GM12878 (cell line): ENCODE measurements at regions not wholly inside any gene's neighbourhood (a gene's known extent, or its start where the extent isn't known, plus 50 kb on each side); places are given as distances from the start of the nearest gene placed in this dataset.
"Not testable (repeated sequence)": the region's sequence is repeated elsewhere in the genome, so short reads cannot be mapped to it uniquely, and the experiment has no call there.

ENCODE experiments used
- ATAC-seq: fragments of 200-7000 bp; cut with Tn5 transposase; 3 replicates; pipeline ENCODE4 v1.9.1; 2020; ENCODE audit warnings: mild to moderate bottlenecking, moderate library complexity
- BruUV-seq: library from RNA; stranded (reverse); fragments of 400-500 nt; replicated peaks from 2 replicates; lab custom pipeline; 2021; lab: Mats Ljungman, UMichigan
- CTCF ChIA-PET: fragments of 300-600 bp; sonication (Branson Sonifier 250); formaldehyde crosslinking; extraction: SDS; loops from one replicate; lab custom pipeline; 2021; ENCODE audit warnings: inconsistent platforms; lab: Yijun Ruan, JAX
- POLR2A ChIA-PET: fragments of 350-600 bp; formaldehyde crosslinking; extraction: SDS; loops from one replicate; lab custom pipeline; 2021; ENCODE audit warnings: inconsistent platforms; lab: Charles Lee
- RAD21 ChIA-PET: fragments of 300-600 bp; sonication (Branson Sonifier 250); formaldehyde crosslinking; loops from one replicate; lab custom pipeline; 2023; ENCODE audit warnings: antibody characterized with exemption; ENCODE audit not compliant: unreplicated experiment; lab: Charles Lee
- SMC1A ChIA-PET: fragments of 300-600 bp; sonication (Branson Sonifier 250); formaldehyde crosslinking; loops from one replicate; lab custom pipeline; 2023; ENCODE audit not compliant: unreplicated experiment, uncharacterized antibody; lab: Charles Lee
- DNase-seq: peaks from one replicate; pipeline ENCODE4 v3.0.0-alpha.2; 2011; ENCODE audit warnings: low read depth, low spot score
- FAIRE-seq: peaks from 3 replicates; lab custom pipeline; 2011; peaks lifted over from hg19 to GRCh38; lab: Jason Lieb, UNC
- H2AFZ ChIP-seq: 2 replicates; pipeline ENCODE4 v1.6.0; 2011; ENCODE audit warnings: low read depth, low read length, control low read depth; ENCODE audit not compliant: control insufficient read depth
- H3K27ac ChIP-seq: 2 replicates; pipeline ENCODE4 v1.5.1; 2011; ENCODE audit warnings: control low read depth; ENCODE audit not compliant: control insufficient read depth, insufficient read depth
- H3K27me3 ChIP-seq, 2 experiments: replicated peaks in 1 of 2; 2 replicates each; pipeline versions ENCODE4 v1.6.0 to v1.6.1; 2011; ENCODE audit warnings: low read length in 1 of 2; ENCODE audit not compliant: control insufficient read depth in 2 of 2, insufficient read depth in 2 of 2
- H3K36me3 ChIP-seq, 2 experiments: 2 replicates each; pipeline ENCODE4 v1.5.1; 2011; ENCODE audit warnings: low read length in 1 of 2; ENCODE audit not compliant: control insufficient read depth in 2 of 2, insufficient read depth in 2 of 2
- H3K4me1 ChIP-seq: 2 replicates; pipeline ENCODE4 v1.6.1; 2011; ENCODE audit warnings: mild to moderate bottlenecking, low read length, moderate library complexity, mixed read lengths; ENCODE audit not compliant: control insufficient read depth, insufficient read depth
- H3K4me2 ChIP-seq: 2 replicates; pipeline ENCODE4 v1.6.0; 2011; ENCODE audit warnings: control low read depth; ENCODE audit not compliant: control insufficient read depth, insufficient read depth
- H3K4me3 ChIP-seq: fragments of 200-600 bp; sonication (generic); 2 replicates; pipeline ENCODE4 v1.5.1; 2016
- H3K79me2 ChIP-seq: 2 replicates; pipeline ENCODE4 v1.6.0; 2011; ENCODE audit warnings: low read length; ENCODE audit not compliant: control insufficient read depth, insufficient read depth
- H3K9ac ChIP-seq: 2 replicates; pipeline ENCODE4 v1.8.0; 2011; ENCODE audit warnings: low read length, control low read depth, mixed read lengths; ENCODE audit not compliant: control insufficient read depth, insufficient read depth
- H3K9me3 ChIP-seq: replicated peaks from 3 replicates; pipeline ENCODE4 v1.5.1; 2011; ENCODE audit warnings: mild to moderate bottlenecking, low read length; ENCODE audit not compliant: control insufficient read depth, insufficient read depth
- H4K20me1 ChIP-seq: 2 replicates; pipeline ENCODE4 v1.6.0; 2011; ENCODE audit not compliant: control insufficient read depth, insufficient read depth
- FOXK2 ChIP-seq: fragments of 450-650 bp; IDR thresholded peaks from 2 replicates; pipeline ENCODE4 v1.6.1; 2017; ENCODE audit warnings: mild to moderate bottlenecking, moderate library complexity
- HDGF ChIP-seq: fragments of 450-650 bp; IDR thresholded peaks from 2 replicates; pipeline ENCODE4 v1.6.1; 2016; ENCODE audit warnings: antibody characterized with exemption
- IRF4 ChIP-seq: IDR thresholded peaks from 2 replicates; pipeline ENCODE4 v1.6.1; 2011; ENCODE audit warnings: low read depth, low read length
- SMAD1 ChIP-seq: fragments of 450-650 bp; IDR thresholded peaks from 2 replicates; pipeline ENCODE4 v1.6.1; 2018; ENCODE audit warnings: mild to moderate bottlenecking, low read depth; ENCODE audit not compliant: partially characterized antibody
- TCF3 ChIP-seq: IDR thresholded peaks from 2 replicates; pipeline ENCODE4 v1.6.1; 2012; ENCODE audit warnings: low read depth, mild to moderate bottlenecking, low read length, borderline replicate concordance; ENCODE audit not compliant: insufficient read depth
- WGBS: methylation state at CpG from one replicate; pipeline ENCODE4 v1.1.6; 2016; ENCODE audit warnings: low lambda C conversion rate; ENCODE audit not compliant: insufficient replicate concordance, insufficient coverage; ENCODE audit errors: missing lambda C conversion rate; 5-methylcytosine and 5-hydroxymethylcytosine counted together
- in situ Hi-C: fragments of 300-500 bp; cut with MboI; formaldehyde crosslinking; loops from 9 replicates; pipeline ENCODE4 v1.14.3; 2018; ENCODE audit warnings: mixed read lengths
- intact Hi-C: fragments of 100-400 bp; cut with micrococcal nuclease; formaldehyde crosslinking; loops from one replicate; pipeline ENCODE4 v1.14.2; 2022; ENCODE audit not compliant: unreplicated experiment
- TF ChIP-seq, protein P1 (sequence below): IDR thresholded peaks from 2 replicates; pipeline ENCODE4 v1.6.1; 2011; ENCODE audit warnings: low read depth, mild to moderate bottlenecking, low read length, moderate library complexity, borderline replicate concordance; ENCODE audit errors: extremely low read depth
- TF ChIP-seq, protein P2 (sequence below): fragments of 450-650 bp; IDR thresholded peaks from 2 replicates; pipeline ENCODE4 v1.6.1; 2017; ENCODE audit warnings: mild to moderate bottlenecking, moderate library complexity
- TF ChIP-seq, protein P3 (sequence below): fragments of 450-650 bp; IDR thresholded peaks from 2 replicates; pipeline ENCODE4 v1.6.1; 2017; ENCODE audit warnings: mild to moderate bottlenecking, moderate library complexity

GRCh38 chr6:101090281-101090680 lies 209.2 kb upstream of the ASCC3 start (continued):
- TF ChIP-seq, protein P1, sequence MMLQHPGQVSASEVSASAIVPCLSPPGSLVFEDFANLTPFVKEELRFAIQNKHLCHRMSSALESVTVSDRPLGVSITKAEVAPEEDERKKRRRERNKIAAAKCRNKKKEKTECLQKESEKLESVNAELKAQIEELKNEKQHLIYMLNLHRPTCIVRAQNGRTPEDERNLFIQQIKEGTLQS, result no peak
- no peak for TF ChIP-seq FOXK2
- TF ChIP-seq TCF3, result no peak
- no peak for TF ChIP-seq IRF4
- TF ChIP-seq SMAD1, result no peak

DNA sequence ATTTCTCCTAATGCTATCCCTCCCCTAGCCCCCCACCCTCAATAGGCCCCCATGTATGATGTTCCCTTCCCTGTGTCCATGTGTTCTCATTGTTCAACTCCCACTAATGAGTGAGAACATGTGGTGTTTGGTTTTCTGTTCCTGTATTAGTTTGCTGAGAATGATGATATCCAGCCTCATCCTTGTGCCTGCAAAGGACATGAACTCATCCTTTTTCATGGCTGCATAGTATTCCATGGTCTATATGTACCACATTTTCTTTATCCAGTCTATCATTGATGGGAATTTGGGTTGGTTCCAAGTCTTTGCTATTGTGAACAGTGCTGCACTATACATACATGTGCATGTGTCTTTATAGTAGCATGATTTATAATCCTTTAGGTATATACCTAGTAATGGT lies 217.5 kb upstream of the ASCC3 start:
- H3K27me3 ChIP-seq, H3K27ac ChIP-seq, SMC1A ChIA-PET, H3K36me3 ChIP-seq, RAD21 ChIA-PET, FAIRE-seq, H4K20me1 ChIP-seq, DNase-seq, BruUV-seq, CTCF ChIA-PET, ATAC-seq, intact Hi-C loops, H3K4me2 ChIP-seq, POLR2A ChIA-PET, H3K79me2 ChIP-seq, H3K4me3 ChIP-seq, H2AFZ ChIP-seq, H3K4me1 ChIP-seq, H3K9ac ChIP-seq, in situ Hi-C loops, H3K9me3 ChIP-seq: not testable (repeated sequence)

DNA sequence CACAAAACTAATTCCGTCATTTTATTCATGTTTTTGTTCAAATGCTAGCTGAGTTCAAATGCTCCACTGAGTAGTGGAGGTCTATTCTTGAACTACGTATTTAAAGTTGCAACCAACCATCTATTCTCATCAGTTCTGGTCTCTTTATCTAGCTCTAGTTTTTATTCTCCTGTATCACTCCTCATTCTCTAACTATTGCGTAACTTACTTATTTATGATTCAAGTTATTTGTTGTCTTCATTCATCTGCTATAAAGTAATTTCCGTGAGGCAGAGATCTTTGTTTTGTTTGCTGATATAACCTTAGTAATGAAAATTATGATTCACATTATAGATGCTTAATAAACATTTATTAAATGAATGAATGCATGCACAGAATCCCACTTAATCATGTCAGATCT lies 221.6 kb upstream of the ASCC3 start:
- Histone ChIP-seq H3K4me3 (no peak overlapping the region), H3K4me1 (no peaks in the 10 kb centered on the region), H3K9me3 (no peaks in the 10 kb centered on the region), H3K27ac (no peak overlapping the region), H3K36me3 (no peaks in the 10 kb centered on the region), H3K9ac (no peak overlapping the region), H3K79me2 (no peaks in the 10 kb centered on the region), H3K4me2 (no peak overlapping the region), H2AFZ (no peak overlapping the region), H3K27me3 (no peaks in the 10 kb centered on the region), H4K20me1 (no peaks in the 10 kb centered on the region)
- DNase-seq, result no peak
- ChIA-PET POLR2A (no interaction called here), SMC1A (interaction anchor here (1.3 kb wide), 1 partner anchor 17 kb away, joined by 3 read pairs; no protein-coding TSS in a partner anchor), RAD21 (no interaction called here), CTCF (interaction anchor here (0.8 kb wide), 2 partner anchors 9 to 11 kb away, joined by 3 read pairs; no protein-coding TSS in a partner anchor)
- TF ChIP-seq, protein P2, sequence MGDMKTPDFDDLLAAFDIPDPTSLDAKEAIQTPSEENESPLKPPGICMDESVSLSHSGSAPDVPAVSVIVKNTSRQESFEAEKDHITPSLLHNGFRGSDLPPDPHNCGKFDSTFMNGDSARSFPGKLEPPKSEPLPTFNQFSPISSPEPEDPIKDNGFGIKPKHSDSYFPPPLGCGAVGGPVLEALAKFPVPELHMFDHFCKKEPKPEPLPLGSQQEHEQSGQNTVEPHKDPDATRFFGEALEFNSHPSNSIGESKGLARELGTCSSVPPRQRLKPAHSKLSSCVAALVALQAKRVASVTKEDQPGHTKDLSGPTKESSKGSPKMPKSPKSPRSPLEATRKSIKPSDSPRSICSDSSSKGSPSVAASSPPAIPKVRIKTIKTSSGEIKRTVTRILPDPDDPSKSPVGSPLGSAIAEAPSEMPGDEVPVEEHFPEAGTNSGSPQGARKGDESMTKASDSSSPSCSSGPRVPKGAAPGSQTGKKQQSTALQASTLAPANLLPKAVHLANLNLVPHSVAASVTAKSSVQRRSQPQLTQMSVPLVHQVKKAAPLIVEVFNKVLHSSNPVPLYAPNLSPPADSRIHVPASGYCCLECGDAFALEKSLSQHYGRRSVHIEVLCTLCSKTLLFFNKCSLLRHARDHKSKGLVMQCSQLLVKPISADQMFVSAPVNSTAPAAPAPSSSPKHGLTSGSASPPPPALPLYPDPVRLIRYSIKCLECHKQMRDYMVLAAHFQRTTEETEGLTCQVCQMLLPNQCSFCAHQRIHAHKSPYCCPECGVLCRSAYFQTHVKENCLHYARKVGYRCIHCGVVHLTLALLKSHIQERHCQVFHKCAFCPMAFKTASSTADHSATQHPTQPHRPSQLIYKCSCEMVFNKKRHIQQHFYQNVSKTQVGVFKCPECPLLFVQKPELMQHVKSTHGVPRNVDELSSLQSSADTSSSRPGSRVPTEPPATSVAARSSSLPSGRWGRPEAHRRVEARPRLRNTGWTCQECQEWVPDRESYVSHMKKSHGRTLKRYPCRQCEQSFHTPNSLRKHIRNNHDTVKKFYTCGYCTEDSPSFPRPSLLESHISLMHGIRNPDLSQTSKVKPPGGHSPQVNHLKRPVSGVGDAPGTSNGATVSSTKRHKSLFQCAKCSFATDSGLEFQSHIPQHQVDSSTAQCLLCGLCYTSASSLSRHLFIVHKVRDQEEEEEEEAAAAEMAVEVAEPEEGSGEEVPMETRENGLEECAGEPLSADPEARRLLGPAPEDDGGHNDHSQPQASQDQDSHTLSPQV, result no peak
- TF ChIP-seq, protein P3, sequence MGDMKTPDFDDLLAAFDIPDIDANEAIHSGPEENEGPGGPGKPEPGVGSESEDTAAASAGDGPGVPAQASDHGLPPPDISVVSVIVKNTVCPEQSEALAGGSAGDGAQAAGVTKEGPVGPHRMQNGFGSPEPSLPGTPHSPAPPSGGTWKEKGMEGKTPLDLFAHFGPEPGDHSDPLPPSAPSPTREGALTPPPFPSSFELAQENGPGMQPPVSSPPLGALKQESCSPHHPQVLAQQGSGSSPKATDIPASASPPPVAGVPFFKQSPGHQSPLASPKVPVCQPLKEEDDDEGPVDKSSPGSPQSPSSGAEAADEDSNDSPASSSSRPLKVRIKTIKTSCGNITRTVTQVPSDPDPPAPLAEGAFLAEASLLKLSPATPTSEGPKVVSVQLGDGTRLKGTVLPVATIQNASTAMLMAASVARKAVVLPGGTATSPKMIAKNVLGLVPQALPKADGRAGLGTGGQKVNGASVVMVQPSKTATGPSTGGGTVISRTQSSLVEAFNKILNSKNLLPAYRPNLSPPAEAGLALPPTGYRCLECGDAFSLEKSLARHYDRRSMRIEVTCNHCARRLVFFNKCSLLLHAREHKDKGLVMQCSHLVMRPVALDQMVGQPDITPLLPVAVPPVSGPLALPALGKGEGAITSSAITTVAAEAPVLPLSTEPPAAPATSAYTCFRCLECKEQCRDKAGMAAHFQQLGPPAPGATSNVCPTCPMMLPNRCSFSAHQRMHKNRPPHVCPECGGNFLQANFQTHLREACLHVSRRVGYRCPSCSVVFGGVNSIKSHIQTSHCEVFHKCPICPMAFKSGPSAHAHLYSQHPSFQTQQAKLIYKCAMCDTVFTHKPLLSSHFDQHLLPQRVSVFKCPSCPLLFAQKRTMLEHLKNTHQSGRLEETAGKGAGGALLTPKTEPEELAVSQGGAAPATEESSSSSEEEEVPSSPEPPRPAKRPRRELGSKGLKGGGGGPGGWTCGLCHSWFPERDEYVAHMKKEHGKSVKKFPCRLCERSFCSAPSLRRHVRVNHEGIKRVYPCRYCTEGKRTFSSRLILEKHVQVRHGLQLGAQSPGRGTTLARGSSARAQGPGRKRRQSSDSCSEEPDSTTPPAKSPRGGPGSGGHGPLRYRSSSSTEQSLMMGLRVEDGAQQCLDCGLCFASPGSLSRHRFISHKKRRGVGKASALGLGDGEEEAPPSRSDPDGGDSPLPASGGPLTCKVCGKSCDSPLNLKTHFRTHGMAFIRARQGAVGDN, result no peak
- no peak for TF ChIP-seq HDGF
- 0% methylated on average over 4 of the region's 4 CpGs for WGBS
- in situ Hi-C loops, result no loop called here
- intact Hi-C loops, result no loop called here
- no peak for ATAC-seq
- no TSS peak for BruUV-seq
- no peak for FAIRE-seq
